Activated naive CD4-positive, alpha-beta T cell treated with anti-CD3 and anti-CD28 coated beads, Interleukin-2, amount 10 ng/mL, durations not matched to agents 7 days and 5 days (primary cell): ENCODE measurements at regions not wholly inside any gene's neighbourhood (a gene's known extent, or its start where the extent isn't known, plus 50 kb on each side); places are given as distances from the start of the nearest gene placed in this dataset.
"Not testable (repeated sequence)": the region's sequence is repeated elsewhere in the genome, so short reads cannot be mapped to it uniquely, and the experiment has no call there.

Source experiments
- CTCF ChIA-PET: fragments of 350-600 bp; sonication (Branson Sonifier 250); formaldehyde crosslinking; loops from one replicate; lab custom pipeline; 2021; ENCODE audit warnings: antibody characterized with exemption; lab: Charles Lee
- DNase-seq: peaks from one replicate; pipeline ENCODE4 v3.0.0-alpha.2; 2020
- H3K27ac Mint-ChIP-seq: one replicate; pipeline ENCODE4 v1.8.0; 2021; ENCODE audit warnings: mild to moderate bottlenecking, moderate library complexity, mixed read lengths
- H3K27me3 Mint-ChIP-seq: one replicate; pipeline ENCODE4 v1.8.0; 2021; ENCODE audit warnings: mild to moderate bottlenecking, mixed read lengths
- H3K36me3 Mint-ChIP-seq: one replicate; pipeline ENCODE4 v1.8.0; 2021; ENCODE audit warnings: mixed read lengths
- H3K4me1 Mint-ChIP-seq: one replicate; pipeline ENCODE4 v1.8.0; 2021; ENCODE audit warnings: mixed read lengths
- H3K4me3 Mint-ChIP-seq: one replicate; pipeline ENCODE4 v1.8.0; 2021; ENCODE audit warnings: mild to moderate bottlenecking, moderate library complexity, mixed read lengths
- H3K9me3 Mint-ChIP-seq: one replicate; pipeline ENCODE4 v1.8.0; 2021; ENCODE audit warnings: mixed read lengths

DNA sequence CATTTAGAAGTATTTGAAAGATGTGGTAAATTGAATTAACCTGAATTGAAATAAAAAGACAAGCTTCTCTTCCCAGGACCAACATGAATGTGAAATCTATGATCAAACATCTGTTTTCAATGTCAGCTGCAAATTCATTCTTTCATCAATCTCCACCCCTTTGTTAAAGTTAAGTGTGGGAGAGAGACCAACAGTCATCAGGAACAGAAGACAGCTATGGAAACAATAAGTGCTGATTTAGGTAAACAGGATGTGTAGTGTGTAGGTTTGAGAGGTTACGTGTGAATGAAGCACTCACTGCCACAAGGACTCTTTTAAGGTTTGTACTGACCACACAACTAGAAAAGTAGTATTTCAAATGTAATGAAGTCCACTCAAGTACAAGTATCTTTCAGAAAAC lies 1659.8 kb upstream of the CELF4 start:
- Mint-ChIP-seq H3K4me3 (no peak overlapping the region), H3K4me1 (no peaks in the 10 kb centered on the region), H3K36me3 (no peaks in the 10 kb centered on the region), H3K27me3 (no peaks in the 10 kb centered on the region), H3K27ac (no peak overlapping the region), H3K9me3 (peaks cover 10% of the 10 kb centered on the region)
- CTCF ChIA-PET, result no interaction called here
- no peak for DNase-seq

GRCh38 chr18:39223283-39223682 lies 1657.7 kb upstream of the CELF4 start:
- no peak overlapping the region for H3K27ac Mint-ChIP-seq
- no peaks in the 10 kb centered on the region for H3K9me3 Mint-ChIP-seq
- CTCF ChIA-PET, result no interaction called here
- no peak overlapping the region for H3K4me3 Mint-ChIP-seq
- H3K27me3 Mint-ChIP-seq, result no peaks in the 10 kb centered on the region
- no peaks in the 10 kb centered on the region for H3K36me3 Mint-ChIP-seq
- no peak for DNase-seq
- no peaks in the 10 kb centered on the region for H3K4me1 Mint-ChIP-seq

- Mint-ChIP-seq H3K4me1 (no peaks in the 10 kb centered on the region), H3K27me3 (no peaks in the 10 kb centered on the region), H3K27ac (no peak overlapping the region), H3K4me3 (no peak overlapping the region), H3K9me3 (peaks cover 5% of the 10 kb centered on the region), H3K36me3 (no peaks in the 10 kb centered on the region)
- CTCF ChIA-PET, result interaction anchor here (1.0 kb wide), 1 partner anchor 64 kb away, joined by 3 read pairs; no protein-coding TSS in a partner anchor
- DNase-seq, result no peak
These were observed 1650.3 kb upstream of the CELF4 start for GRCh38 chr18:39215920-39216319.

DNA sequence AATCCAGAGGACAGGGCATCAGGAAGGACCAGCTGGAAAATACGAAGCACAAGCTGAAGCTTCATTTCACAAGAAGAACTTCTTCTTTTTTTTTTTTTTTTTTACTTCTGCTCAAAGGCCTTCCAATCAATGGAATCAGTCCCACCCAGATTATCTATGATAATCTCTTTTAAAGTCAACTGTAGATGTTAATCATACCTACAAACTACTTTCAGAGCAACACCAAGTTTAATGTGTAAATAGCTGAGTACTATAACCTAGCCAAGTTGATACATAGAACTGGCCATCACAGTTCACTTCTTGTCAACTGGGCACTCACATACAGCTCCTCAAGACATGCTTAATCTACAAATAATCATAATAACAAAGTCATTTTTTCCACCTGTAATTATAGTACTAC lies 1645.9 kb upstream of the CELF4 start:
- Mint-ChIP-seq H3K4me3 (no peak overlapping the region), H3K27ac (no peak overlapping the region), H3K9me3 (peaks cover 8% of the 10 kb centered on the region), H3K36me3 (no peaks in the 10 kb centered on the region), H3K4me1 (no peaks in the 10 kb centered on the region), H3K27me3 (no peaks in the 10 kb centered on the region)
- CTCF ChIA-PET, result no interaction called here
- DNase-seq, result no peak

DNA sequence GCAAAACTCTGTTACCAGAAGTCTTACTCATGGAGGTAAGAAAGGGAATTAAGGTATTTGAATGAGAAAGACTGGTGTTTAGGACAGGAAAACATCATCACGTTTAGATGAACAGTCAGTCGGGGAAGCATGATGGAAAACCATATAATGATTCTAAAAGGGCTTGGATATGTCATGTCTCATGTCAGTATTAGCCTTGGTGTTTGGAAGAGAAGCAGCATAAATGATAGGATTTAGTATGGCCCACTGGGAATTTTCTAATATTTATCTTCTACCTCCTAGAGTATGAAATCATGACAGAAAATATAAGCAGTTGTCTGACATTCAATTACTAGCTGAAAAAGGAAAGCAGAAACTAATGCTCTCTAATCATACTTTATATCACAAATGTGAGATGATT lies 1643.6 kb upstream of the CELF4 start:
- Mint-ChIP-seq H3K36me3 (no peaks in the 10 kb centered on the region), H3K9me3 (peaks cover 8% of the 10 kb centered on the region), H3K27ac (no peak overlapping the region), H3K4me1 (no peaks in the 10 kb centered on the region), H3K27me3 (no peaks in the 10 kb centered on the region), H3K4me3 (no peak overlapping the region)
- CTCF ChIA-PET, result no interaction called here
- DNase-seq, result no peak

- CTCF ChIA-PET, result no interaction called here
- no peaks in the 10 kb centered on the region for H3K4me1 Mint-ChIP-seq
These were observed 1643.1 kb upstream of the CELF4 start for GRCh38 chr18:39208729-39209128.

GRCh38 chr18:39208190-39208589 lies 1642.6 kb upstream of the CELF4 start:
- no peak for DNase-seq
- CTCF ChIA-PET, result no interaction called here
- no peaks in the 10 kb centered on the region for H3K4me1 Mint-ChIP-seq
- no peaks in the 10 kb centered on the region for H3K36me3 Mint-ChIP-seq
- no peak overlapping the region for H3K4me3 Mint-ChIP-seq
- H3K27ac Mint-ChIP-seq, result no peak overlapping the region
- no peaks in the 10 kb centered on the region for H3K27me3 Mint-ChIP-seq
- peaks cover 8% of the 10 kb centered on the region for H3K9me3 Mint-ChIP-seq

More at GRCh38 chr18:39208729-39209128, 1643.1 kb upstream of the CELF4 start:
- Mint-ChIP-seq H3K27ac (no peak overlapping the region), H3K9me3 (peaks cover 8% of the 10 kb centered on the region), H3K4me3 (no peak overlapping the region), H3K36me3 (no peaks in the 10 kb centered on the region), H3K27me3 (no peaks in the 10 kb centered on the region)
- no peak for DNase-seq

- CTCF ChIA-PET, H3K4me3 Mint-ChIP-seq, H3K27me3 Mint-ChIP-seq, H3K4me1 Mint-ChIP-seq, H3K36me3 Mint-ChIP-seq, H3K9me3 Mint-ChIP-seq, DNase-seq, H3K27ac Mint-ChIP-seq: not testable (repeated sequence)
These were observed 1641.0 kb upstream of the CELF4 start for GRCh38 chr18:39206398-39207103.

- no peaks in the 10 kb centered on the region for H3K36me3 Mint-ChIP-seq
- H3K27me3 Mint-ChIP-seq, result no peaks in the 10 kb centered on the region
- no peaks in the 10 kb centered on the region for H3K4me1 Mint-ChIP-seq
- no peak for DNase-seq
- H3K9me3 Mint-ChIP-seq, result peaks cover 5% of the 10 kb centered on the region
- no peak overlapping the region for H3K4me3 Mint-ChIP-seq
- H3K27ac Mint-ChIP-seq, result no peak overlapping the region
- CTCF ChIA-PET, result no interaction called here
These were observed 1640.1 kb upstream of the CELF4 start for GRCh38 chr18:39205565-39206195.

GRCh38 chr18:39200153-39200552 lies 1634.6 kb upstream of the CELF4 start:
- H3K27me3 Mint-ChIP-seq, result no peaks in the 10 kb centered on the region
- CTCF ChIA-PET, result no interaction called here
- H3K36me3 Mint-ChIP-seq, result no peaks in the 10 kb centered on the region
- H3K9me3 Mint-ChIP-seq, result peaks cover 8% of the 10 kb centered on the region
- H3K4me3 Mint-ChIP-seq, result no peak overlapping the region
- H3K4me1 Mint-ChIP-seq, result no peaks in the 10 kb centered on the region
- H3K27ac Mint-ChIP-seq, result no peak overlapping the region
- no peak for DNase-seq

- no peaks in the 10 kb centered on the region for H3K36me3 Mint-ChIP-seq
These were observed 1633.7 kb upstream of the CELF4 start for GRCh38 chr18:39199231-39199855.

DNA sequence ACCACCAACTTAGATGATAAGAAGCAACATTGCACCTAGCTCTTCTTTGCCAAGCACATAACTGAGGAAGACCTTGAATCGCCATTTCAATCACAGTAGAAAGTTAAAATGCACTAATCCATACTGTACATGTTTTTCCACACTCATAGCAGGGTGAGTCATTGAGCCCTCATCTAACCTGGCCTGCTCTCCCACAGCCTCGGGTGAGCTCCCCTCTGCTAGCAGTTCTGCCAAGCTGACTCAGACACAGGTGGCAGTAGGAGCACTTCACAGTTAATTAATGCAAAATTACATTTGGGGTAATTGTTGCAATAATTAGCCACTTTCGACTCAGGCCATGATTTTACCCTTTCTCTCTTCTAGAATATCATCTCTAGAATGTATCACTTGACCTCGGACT lies 1632.8 kb upstream of the CELF4 start:
- CTCF ChIA-PET, result no interaction called here
- Mint-ChIP-seq H3K4me3 (no peak overlapping the region), H3K4me1 (no peaks in the 10 kb centered on the region), H3K27me3 (no peaks in the 10 kb centered on the region), H3K27ac (no peak overlapping the region), H3K36me3 (no peaks in the 10 kb centered on the region), H3K9me3 (peaks cover 8% of the 10 kb centered on the region)
- DNase-seq, result no peak

More at GRCh38 chr18:39199231-39199855, 1633.7 kb upstream of the CELF4 start:
- peaks cover 8% of the 10 kb centered on the region for H3K9me3 Mint-ChIP-seq
- CTCF ChIA-PET, result no interaction called here
- H3K4me1 Mint-ChIP-seq, result no peaks in the 10 kb centered on the region
- no peak overlapping the region for H3K4me3 Mint-ChIP-seq
- no peaks in the 10 kb centered on the region for H3K27me3 Mint-ChIP-seq
- no peak for DNase-seq
- no peak overlapping the region for H3K27ac Mint-ChIP-seq

DNA sequence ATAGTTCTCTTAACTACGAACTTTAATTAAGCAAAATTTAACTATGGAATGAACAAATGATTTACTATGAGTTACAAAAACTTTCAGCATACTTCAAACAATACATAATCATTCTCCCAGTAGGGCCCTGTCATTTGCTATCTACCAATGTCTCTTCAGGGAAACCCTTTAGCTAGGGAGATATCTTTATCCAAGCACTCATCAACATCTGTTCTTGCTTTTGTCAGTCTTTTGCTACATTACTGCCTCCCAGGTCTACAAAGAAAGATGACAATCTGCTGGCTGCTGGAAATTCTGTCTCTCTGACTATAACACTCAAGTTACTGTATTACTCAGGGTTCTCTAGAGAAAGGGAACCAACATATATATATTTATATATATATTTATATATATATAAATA lies 1626.3 kb upstream of the CELF4 start:
- Mint-ChIP-seq H3K4me3 (no peak overlapping the region), H3K36me3 (no peaks in the 10 kb centered on the region), H3K9me3 (no peaks in the 10 kb centered on the region), H3K27ac (no peak overlapping the region), H3K4me1 (no peaks in the 10 kb centered on the region), H3K27me3 (no peaks in the 10 kb centered on the region)
- CTCF ChIA-PET, result no interaction called here
- no peak for DNase-seq

DNA sequence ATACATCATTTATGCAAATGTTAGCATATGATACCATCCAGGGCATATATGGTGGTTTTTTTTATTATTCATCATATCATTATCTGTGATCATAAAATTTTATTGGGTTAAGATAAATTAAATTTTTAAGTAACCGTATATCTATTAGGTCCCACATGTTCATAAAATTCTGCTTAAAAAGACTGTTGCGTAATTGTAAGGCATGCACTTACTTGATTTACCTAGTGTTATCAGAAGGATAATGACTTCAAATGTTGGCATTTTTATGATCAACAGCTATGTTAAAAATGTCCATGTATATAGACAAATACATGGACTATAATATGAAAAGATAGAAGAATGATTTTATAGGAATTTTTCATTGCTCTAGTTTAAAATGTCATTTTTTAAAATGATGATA lies 1625.5 kb upstream of the CELF4 start:
- no peaks in the 10 kb centered on the region for H3K9me3 Mint-ChIP-seq
- no peak for DNase-seq
- no peak overlapping the region for H3K27ac Mint-ChIP-seq
- H3K4me1 Mint-ChIP-seq, result no peaks in the 10 kb centered on the region
- no peaks in the 10 kb centered on the region for H3K27me3 Mint-ChIP-seq
- no peak overlapping the region for H3K4me3 Mint-ChIP-seq
- H3K36me3 Mint-ChIP-seq, result no peaks in the 10 kb centered on the region
- CTCF ChIA-PET, result no interaction called here

- H3K4me1 Mint-ChIP-seq, result no peaks in the 10 kb centered on the region
- no peaks in the 10 kb centered on the region for H3K9me3 Mint-ChIP-seq
- CTCF ChIA-PET, result no interaction called here
- no peaks in the 10 kb centered on the region for H3K36me3 Mint-ChIP-seq
- no peak overlapping the region for H3K4me3 Mint-ChIP-seq
- no peak overlapping the region for H3K27ac Mint-ChIP-seq
- DNase-seq, result no peak
- H3K27me3 Mint-ChIP-seq, result no peaks in the 10 kb centered on the region
These were observed 1624.9 kb upstream of the CELF4 start for GRCh38 chr18:39190508-39190907.
